Left renal pelvis (tissue), 4 donors: ENCODE measurements at regions not wholly inside any gene's neighbourhood (a gene's known extent, or its start where the extent isn't known, plus 50 kb on each side); places are given as distances from the start of the nearest gene placed in this dataset.

Experiments used
- DNase-seq, 4 donors: peaks; one replicate each; pipeline ENCODE4 v3.0.0-alpha.2; 2013; ENCODE audit warnings: low read depth in 4 of 4, low spot score in 3 of 4

- no peak for DNase-seq
These were observed 458.0 kb downstream of the MATN1 start for GRCh38 chr1:30265127-30266070.

GRCh38 chr1:30264672-30265025, 458.7 kb downstream of the MATN1 start:
- DNase-seq: no peak

- DNase-seq: no peak
These were observed 459.3 kb downstream of the MATN1 start for GRCh38 chr1:30263888-30264671.

- DNase-seq: no peak
These were observed 460.0 kb downstream of the MATN1 start for GRCh38 chr1:30263405-30263804.

- no peak for DNase-seq
These were observed 461.2 kb downstream of the MATN1 start for GRCh38 chr1:30262158-30262557.

- DNase-seq: no peak
These were observed 463.1 kb downstream of the MATN1 start for GRCh38 chr1:30260318-30260717.

- no peak for DNase-seq
These were observed 463.8 kb downstream of the MATN1 start for GRCh38 chr1:30259631-30260030.

- DNase-seq: no peak
These were observed 464.5 kb downstream of the MATN1 start for GRCh38 chr1:30258876-30259275.

GRCh38 chr1:30258471-30258870, 464.9 kb downstream of the MATN1 start:
- no peak for DNase-seq

GRCh38 chr1:30257742-30258380, 465.5 kb downstream of the MATN1 start:
- DNase-seq: no peak

- DNase-seq: no peak
These were observed 466.1 kb downstream of the MATN1 start for GRCh38 chr1:30257322-30257721.

- no peak for DNase-seq
These were observed 466.5 kb downstream of the MATN1 start for GRCh38 chr1:30256911-30257310.

- no peak for DNase-seq
These were observed 468.2 kb downstream of the MATN1 start for GRCh38 chr1:30255111-30255724.

GRCh38 chr1:30253807-30254440, 469.5 kb downstream of the MATN1 start:
- DNase-seq: no peak

GRCh38 chr1:30253361-30253760, 470.0 kb downstream of the MATN1 start:
- no peak for DNase-seq

GRCh38 chr1:30250984-30251850, 472.2 kb downstream of the MATN1 start:
- DNase-seq: no peak

- DNase-seq: no peak
These were observed 472.9 kb downstream of the MATN1 start for GRCh38 chr1:30250338-30250983.

GRCh38 chr1:30249446-30250337, 473.7 kb downstream of the MATN1 start:
- no peak for DNase-seq
